ENCODE measurements at regions not wholly inside any gene's neighbourhood (a gene's known extent, or its start where the extent isn't known, plus 50 kb on each side); places are given as distances from the start of the nearest gene placed in this dataset.

DNA sequence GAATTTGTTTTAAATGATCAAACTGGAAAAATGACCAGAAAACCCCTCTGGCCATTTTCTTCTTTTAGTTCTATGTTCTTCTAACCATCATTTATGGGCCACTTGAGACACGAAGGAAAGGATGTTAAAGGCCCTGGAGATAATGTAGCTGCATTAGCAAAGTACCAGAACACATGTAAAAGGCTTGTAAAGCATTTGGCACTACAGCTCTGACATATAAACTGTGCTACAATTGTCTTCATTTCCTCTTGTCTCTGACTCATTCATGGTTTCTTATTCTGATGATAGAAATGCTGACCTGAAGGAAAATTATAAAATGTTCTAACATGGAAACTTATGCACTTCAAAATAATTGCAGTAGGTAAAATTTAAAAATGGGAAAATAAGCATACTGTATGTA lies 388.7 kb downstream of the FAT4 start:
- TF ChIP-seq CSDC2 (CRISPR knock-in tag; IDR thresholded peaks at IDR 0.05) = no peak
- TF ChIP-seq, protein P1, sequence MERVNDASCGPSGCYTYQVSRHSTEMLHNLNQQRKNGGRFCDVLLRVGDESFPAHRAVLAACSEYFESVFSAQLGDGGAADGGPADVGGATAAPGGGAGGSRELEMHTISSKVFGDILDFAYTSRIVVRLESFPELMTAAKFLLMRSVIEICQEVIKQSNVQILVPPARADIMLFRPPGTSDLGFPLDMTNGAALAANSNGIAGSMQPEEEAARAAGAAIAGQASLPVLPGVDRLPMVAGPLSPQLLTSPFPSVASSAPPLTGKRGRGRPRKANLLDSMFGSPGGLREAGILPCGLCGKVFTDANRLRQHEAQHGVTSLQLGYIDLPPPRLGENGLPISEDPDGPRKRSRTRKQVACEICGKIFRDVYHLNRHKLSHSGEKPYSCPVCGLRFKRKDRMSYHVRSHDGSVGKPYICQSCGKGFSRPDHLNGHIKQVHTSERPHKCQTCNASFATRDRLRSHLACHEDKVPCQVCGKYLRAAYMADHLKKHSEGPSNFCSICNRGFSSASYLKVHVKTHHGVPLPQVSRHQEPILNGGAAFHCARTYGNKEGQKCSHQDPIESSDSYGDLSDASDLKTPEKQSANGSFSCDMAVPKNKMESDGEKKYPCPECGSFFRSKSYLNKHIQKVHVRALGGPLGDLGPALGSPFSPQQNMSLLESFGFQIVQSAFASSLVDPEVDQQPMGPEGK (CRISPR knock-in tag; IDR thresholded peaks at IDR 0.05; ENCODE audit: borderline replicate concordance) = no peak
- no peak for TF ChIP-seq ESRRG (CRISPR knock-in tag; IDR thresholded peaks at IDR 0.05)
- TF ChIP-seq ZNF8 (CRISPR knock-in tag; IDR thresholded peaks at IDR 0.05) = no peak
- no peak for TF ChIP-seq ZFP30 (CRISPR knock-in tag; IDR thresholded peaks at IDR 0.05)
- TF ChIP-seq, protein P2, sequence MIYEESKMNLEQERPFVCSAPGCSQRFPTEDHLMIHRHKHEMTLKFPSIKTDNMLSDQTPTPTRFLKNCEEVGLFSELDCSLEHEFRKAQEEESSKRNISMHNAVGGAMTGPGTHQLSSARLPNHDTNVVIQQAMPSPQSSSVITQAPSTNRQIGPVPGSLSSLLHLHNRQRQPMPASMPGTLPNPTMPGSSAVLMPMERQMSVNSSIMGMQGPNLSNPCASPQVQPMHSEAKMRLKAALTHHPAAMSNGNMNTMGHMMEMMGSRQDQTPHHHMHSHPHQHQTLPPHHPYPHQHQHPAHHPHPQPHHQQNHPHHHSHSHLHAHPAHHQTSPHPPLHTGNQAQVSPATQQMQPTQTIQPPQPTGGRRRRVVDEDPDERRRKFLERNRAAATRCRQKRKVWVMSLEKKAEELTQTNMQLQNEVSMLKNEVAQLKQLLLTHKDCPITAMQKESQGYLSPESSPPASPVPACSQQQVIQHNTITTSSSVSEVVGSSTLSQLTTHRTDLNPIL (CRISPR knock-in tag; IDR thresholded peaks at IDR 0.05; ENCODE audit: low read depth) = no peak
- TF ChIP-seq PPARA (CRISPR knock-in tag; IDR thresholded peaks at IDR 0.05; ENCODE audit: borderline replicate concordance) = no peak
- no peak for TF ChIP-seq OSR1 (CRISPR knock-in tag; IDR thresholded peaks at IDR 0.05)
- no peak for TF ChIP-seq RARB (CRISPR knock-in tag; IDR thresholded peaks at IDR 0.05)
- no peak for TF ChIP-seq TOX (CRISPR knock-in tag; IDR thresholded peaks at IDR 0.05; ENCODE audit: borderline replicate concordance)
- no peak for TF ChIP-seq GLIS3 (CRISPR knock-in tag; IDR thresholded peaks at IDR 0.05)
- TF ChIP-seq ZNF70 (CRISPR knock-in tag; IDR thresholded peaks at IDR 0.05) = no peak
- no peak for TF ChIP-seq BACH2 (CRISPR knock-in tag; IDR thresholded peaks at IDR 0.05; ENCODE audit: borderline replicate concordance)
- no peak for TF ChIP-seq ARNTL (CRISPR knock-in tag; IDR thresholded peaks at IDR 0.05; ENCODE audit: borderline replicate concordance, low read depth)
